Choroid plexus epithelial cell (primary cell): ENCODE measurements at regions not wholly inside any gene's neighbourhood (a gene's known extent, or its start where the extent isn't known, plus 50 kb on each side); places are given as distances from the start of the nearest gene placed in this dataset.

Experiments used
- DNase-seq: peaks from one replicate; pipeline ENCODE4 v3.0.0-alpha.2; 2010; ENCODE audit warnings: low read depth
- H3K4me3 ChIP-seq: 2 replicates; pipeline ENCODE4 v1.5.1; 2011; ENCODE audit warnings: low read depth, mild to moderate bottlenecking, control low read depth, low read length, moderate library complexity
- CTCF ChIP-seq: conservative IDR thresholded peaks from 2 replicates; pipeline ENCODE4 v1.5.1; 2011; ENCODE audit warnings: low read depth, mild to moderate bottlenecking, control low read depth, inconsistent platforms, low read length, moderate library complexity

- H3K4me3 ChIP-seq = no peak overlapping the region
- TF ChIP-seq CTCF = no peak
- DNase-seq = no peak
Measured at GRCh38 chr12:42824327-42824726, 234.8 kb upstream of the PRICKLE1 start.

GRCh38 chr12:42823679-42824078 lies 234.1 kb upstream of the PRICKLE1 start:
- DNase-seq = no peak
- H3K4me3 ChIP-seq = no peak overlapping the region
- no peak for TF ChIP-seq CTCF

- no peak for DNase-seq
- H3K4me3 ChIP-seq = no peak overlapping the region
- TF ChIP-seq CTCF = no peak
Measured at GRCh38 chr12:42819846-42820245, 230.3 kb upstream of the PRICKLE1 start.

GRCh38 chr12:42815068-42815467 lies 225.5 kb upstream of the PRICKLE1 start:
- no peak for TF ChIP-seq CTCF
- no peak for DNase-seq
- no peak overlapping the region for H3K4me3 ChIP-seq

GRCh38 chr12:42812871-42813270 lies 223.3 kb upstream of the PRICKLE1 start:
- DNase-seq = no peak
- H3K4me3 ChIP-seq = no peak overlapping the region
- no peak for TF ChIP-seq CTCF

GRCh38 chr12:42812086-42812485 lies 222.5 kb upstream of the PRICKLE1 start:
- no peak for DNase-seq
- TF ChIP-seq CTCF = no peak

GRCh38 chr12:42810006-42810405 lies 220.5 kb upstream of the PRICKLE1 start:
- peak; percentile 28 for DNase-seq
- H3K4me3 ChIP-seq = no peak overlapping the region
- no peak for TF ChIP-seq CTCF

More at GRCh38 chr12:42812086-42812485, 222.5 kb upstream of the PRICKLE1 start:
- no peak overlapping the region for H3K4me3 ChIP-seq
